ENCODE measurements at regions not wholly inside any gene's neighbourhood (a gene's known extent, or its start where the extent isn't known, plus 50 kb on each side); places are given as distances from the start of the nearest gene placed in this dataset.

DNA sequence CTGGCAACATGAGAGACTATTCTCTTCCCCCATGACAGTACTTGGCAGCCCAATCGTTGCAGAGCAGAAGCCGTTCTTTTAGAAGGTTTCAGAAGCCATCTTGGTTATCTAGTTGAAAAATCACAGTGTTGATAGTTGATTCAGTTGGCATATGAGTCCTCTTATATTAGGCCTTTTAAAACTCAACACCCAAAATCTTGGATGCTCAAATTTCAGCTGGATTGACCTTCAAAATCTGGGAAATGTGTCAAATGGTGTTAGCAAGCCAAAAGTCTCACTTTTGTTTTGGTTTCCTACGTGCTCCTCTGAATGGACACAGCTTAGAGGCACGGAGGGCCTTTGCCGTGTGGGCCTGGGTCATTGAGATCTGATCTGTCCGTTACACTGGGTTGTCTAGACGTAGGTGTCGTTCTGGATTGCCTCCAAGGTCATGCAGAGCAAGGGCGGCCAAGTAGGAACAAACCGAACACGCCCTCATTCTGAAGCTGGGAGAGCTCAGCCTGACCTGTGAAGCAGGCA, 59.3 kb upstream of the BMPER start:
- DNase-seq (ENCODE audit: low read depth), result peak; percentile 76

DNA sequence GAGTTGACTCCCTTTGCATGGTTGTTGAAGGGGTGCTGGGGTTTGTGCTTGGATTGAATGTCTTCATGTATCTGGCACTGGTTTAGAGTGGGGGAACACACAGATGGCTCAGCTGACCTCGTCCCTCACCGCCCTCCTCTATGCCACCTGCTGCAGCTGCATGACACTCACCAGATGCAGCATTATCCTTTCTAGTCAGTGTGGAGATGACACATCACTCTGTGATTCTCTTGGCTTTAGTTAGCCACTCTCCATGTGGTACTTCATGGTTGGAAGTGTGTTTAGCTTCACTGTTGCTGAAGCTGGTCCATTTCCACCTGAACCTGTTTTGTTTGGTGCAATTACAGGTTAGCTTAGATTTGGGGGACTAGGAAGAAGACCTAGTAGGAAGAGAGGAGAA, 56.3 kb upstream of the BMPER start:
- DNase-seq (ENCODE audit: low read depth), result peak; percentile 95

DNA sequence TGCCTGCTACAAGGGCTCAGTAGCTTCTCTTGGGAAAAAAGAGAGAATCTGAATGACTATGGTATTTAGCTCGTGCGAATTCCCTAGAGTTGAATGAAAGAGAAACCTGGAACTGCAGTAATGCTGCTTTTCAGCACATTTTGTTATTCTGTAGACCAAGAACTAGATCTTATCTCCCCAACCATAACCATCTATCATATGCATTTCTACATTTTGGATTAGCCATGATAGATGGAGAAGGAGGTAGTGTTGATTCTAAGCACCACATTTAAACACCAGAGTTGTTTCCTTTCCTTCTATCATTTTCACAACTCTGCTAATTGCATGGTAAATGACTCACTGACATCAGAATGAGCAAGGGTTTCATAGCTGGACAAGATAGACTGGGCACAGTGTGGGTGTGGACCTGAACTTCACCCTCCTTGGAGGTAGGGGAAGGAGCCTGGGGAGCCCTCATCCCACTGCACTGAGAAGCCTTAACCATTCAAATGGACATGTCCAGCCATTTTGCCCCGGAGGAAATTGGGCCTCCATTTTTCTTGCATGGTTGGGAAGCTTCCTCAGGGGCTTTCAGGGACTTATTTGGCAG, 55.3 kb upstream of the BMPER start:
- DNase-seq (ENCODE audit: low read depth), result no peak

DNA sequence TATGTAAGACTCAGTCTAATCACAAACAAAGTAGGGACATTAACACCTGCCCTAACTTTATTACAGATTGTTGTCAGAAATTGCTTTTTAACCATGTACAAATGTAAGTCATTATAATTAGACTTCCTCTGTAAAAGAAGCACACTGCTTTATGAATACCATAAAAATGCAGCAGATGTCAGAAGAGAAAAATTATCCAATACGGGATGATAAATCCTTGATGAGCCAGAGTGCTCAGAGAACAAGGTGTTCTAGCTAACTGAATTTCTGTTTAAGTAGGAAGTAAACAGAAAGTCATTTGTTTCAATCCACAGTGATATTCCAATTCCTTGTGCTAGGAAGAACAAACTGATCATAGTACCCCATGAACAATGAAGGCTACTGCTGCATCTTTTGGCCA, 54.6 kb upstream of the BMPER start:
- DNase-seq (ENCODE audit: low read depth), result no peak

DNA sequence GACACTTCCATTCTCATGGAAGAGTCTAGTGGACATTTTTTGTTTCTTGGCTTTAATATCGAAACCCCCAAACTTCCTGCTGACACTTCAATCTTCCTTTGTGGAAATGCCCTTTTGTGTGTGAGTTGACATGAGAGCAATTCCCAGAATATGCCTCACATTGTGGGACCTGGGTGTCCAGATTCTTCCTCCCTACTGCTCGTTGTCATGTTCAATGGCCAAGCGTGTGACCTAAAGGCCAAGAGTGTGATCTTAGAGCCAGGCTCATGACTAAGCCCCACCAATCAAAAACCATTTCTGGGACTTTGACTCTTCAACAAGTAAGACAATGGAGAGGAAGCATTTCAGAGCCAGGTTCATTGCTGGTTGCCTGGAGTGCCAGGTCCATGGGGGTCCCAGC, 52.5 kb upstream of the BMPER start:
- no peak for DNase-seq (ENCODE audit: low read depth)

DNA sequence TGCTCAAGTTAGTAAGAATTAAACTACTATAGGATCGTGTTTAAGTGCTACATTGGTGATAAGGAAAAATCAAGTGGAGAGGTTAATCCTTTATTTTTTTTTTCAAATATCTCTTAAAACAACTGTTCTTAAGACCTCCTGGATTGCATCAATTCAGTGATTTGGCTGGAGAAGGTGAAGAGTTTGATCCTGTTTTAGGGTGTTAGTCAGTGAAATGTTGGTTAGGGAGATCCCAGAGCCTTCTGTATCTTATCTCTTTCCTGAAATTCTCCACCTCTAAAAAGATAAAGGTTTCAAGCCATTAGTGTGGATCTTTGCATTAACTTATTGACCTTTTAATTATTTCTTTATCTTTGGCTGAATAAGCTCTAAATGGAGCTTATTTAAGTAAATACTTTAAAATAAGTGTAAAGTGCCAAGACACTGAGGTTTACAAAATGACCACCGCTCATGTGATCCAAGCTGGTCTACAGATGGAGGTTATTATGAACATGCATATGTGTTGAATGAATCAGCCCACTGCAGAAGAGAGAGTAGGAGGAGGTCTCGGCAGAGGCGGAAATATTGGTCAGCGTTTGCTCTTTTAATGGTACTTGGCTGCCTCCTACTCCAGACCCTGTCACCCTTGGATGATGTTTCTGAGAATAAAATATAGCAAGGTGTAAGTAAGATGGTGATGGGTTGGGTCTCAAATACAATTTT, 51.8 kb upstream of the BMPER start:
- peak; percentile 48 for DNase-seq (ENCODE audit: low read depth)

DNA sequence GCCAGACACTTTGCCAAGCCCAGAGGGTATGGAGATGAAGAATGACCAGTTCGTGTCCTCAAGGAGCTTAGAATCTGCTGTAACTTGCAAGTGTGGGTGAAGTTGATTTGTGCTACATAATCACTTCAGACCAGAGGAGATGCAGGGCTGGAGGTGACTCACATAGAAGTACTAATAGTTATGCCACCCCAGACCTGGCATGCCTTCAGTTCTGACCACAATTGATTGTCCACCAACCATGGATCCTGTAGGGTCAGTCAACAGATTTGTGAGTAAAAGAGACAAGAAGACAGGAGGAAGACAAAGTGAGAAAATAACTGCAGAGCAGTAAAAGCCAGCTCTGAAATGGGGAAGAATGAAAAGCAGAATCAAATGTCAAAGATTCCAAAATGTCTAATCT, 51.2 kb upstream of the BMPER start:
- peak; percentile 91 for DNase-seq (ENCODE audit: low read depth)

DNA sequence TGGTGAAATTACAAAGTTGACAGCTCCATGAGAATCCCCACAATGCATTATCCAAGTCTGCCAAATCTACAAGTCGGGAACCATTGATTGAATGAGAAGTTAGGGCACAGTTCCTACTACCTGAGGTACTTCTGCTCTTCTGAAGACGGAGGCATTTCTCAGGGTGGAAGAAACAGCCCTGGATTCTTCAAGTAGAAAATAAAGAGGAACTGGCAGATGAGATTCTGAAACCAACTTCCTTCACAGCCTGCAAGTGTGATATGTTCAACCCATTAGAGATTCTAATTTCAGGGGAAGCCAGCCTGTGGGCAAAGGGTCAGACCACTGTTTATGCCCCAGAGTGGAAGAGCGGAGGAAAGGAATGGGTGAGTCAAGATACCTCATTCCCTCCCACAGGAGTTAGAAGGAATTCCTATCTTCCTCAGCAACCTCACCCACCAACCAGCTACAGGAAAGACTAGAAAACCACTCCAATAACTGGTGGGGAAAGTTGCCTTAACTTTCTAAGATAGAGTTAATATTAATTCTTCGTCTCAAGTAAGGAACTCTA, 50.5 kb upstream of the BMPER start:
- peak; percentile 91 for DNase-seq (ENCODE audit: low read depth)

Data from myocyte (in vitro differentiated cells).